OCI-LY7 (cell line): ENCODE measurements at regions not wholly inside any gene's neighbourhood (a gene's known extent, or its start where the extent isn't known, plus 50 kb on each side); places are given as distances from the start of the nearest gene placed in this dataset.

Experiments used
- BruUV-seq: library from RNA; stranded (reverse); fragments of 400-500 nt; replicated peaks from 2 replicates; lab custom pipeline; 2021; lab: Mats Ljungman, UMichigan
- CTCF ChIA-PET: fragments of 300-600 bp; sonication (Branson Sonifier 250); formaldehyde crosslinking; loops from one replicate; lab custom pipeline; 2022; ENCODE audit warnings: antibody characterized with exemption; ENCODE audit not compliant: unreplicated experiment; lab: Charles Lee
- POLR2A ChIA-PET: fragments of 300-600 bp; sonication (Branson Sonifier 250); formaldehyde crosslinking; loops from one replicate; lab custom pipeline; 2022; ENCODE audit warnings: antibody characterized with exemption; lab: Charles Lee
- DNase-seq: peaks from one replicate; pipeline ENCODE4 v3.0.0-alpha.2; 2015; ENCODE audit warnings: low spot score
- H2AFZ ChIP-seq: fragments of 200-600 bp; sonication (generic), shearing (Covaris generic); 2 replicates; pipeline ENCODE4 v1.6.1; 2014; ENCODE audit warnings: mild to moderate bottlenecking, antibody characterized with exemption, low read length, moderate library complexity
- H3K27ac ChIP-seq: fragments of 200-600 bp; sonication (generic); 2 replicates; pipeline ENCODE4 v1.5.1; 2014; ENCODE audit warnings: mixed run types, low read depth, mild to moderate bottlenecking, moderate library complexity, low read length, inconsistent platforms; ENCODE audit not compliant: poor library complexity, severe bottlenecking
- H3K36me3 ChIP-seq: fragments of 200-600 bp; sonication (generic); 2 replicates; pipeline ENCODE4 v1.6.1; 2014; ENCODE audit warnings: mild to moderate bottlenecking, antibody characterized with exemption, low read length, moderate library complexity, mixed read lengths; ENCODE audit not compliant: insufficient read depth
- H3K4me1 ChIP-seq: fragments of 200-600 bp; sonication (generic); 2 replicates; pipeline ENCODE4 v1.5.1; 2014; ENCODE audit warnings: mild to moderate bottlenecking, low read length; ENCODE audit not compliant: insufficient read depth, poor library complexity, severe bottlenecking
- H3K4me2 ChIP-seq: fragments of 200-600 bp; sonication (generic); 2 replicates; pipeline ENCODE4 v1.6.1; 2014; ENCODE audit warnings: mild to moderate bottlenecking, low read length
- H3K4me3 ChIP-seq: fragments of 200-600 bp; sonication (generic); 2 replicates; pipeline ENCODE4 v1.5.1; 2014; ENCODE audit warnings: mild to moderate bottlenecking, low read depth, low read length; ENCODE audit not compliant: poor library complexity, severe bottlenecking
- H3K79me2 ChIP-seq: fragments of 200-600 bp; sonication (generic); 2 replicates; pipeline ENCODE4 v1.6.1; 2016; ENCODE audit warnings: low read depth, mild to moderate bottlenecking, low read length, moderate library complexity, mixed read lengths; ENCODE audit not compliant: insufficient read depth
- H3K9me2 ChIP-seq: fragments of 200-600 bp; sonication (generic); 2 replicates; pipeline ENCODE4 v1.6.1; 2016; ENCODE audit warnings: mild to moderate bottlenecking, low read length, mixed read lengths; ENCODE audit not compliant: insufficient read depth
- H3K9me3 ChIP-seq: fragments of 200-600 bp; sonication (generic); 2 replicates; pipeline ENCODE4 v1.6.1; 2014; ENCODE audit warnings: mild to moderate bottlenecking, mixed run types, low read length, mixed read lengths
- H4K20me1 ChIP-seq: fragments of 200-600 bp; sonication (generic); 2 replicates; pipeline ENCODE4 v1.6.1; 2014; ENCODE audit warnings: mild to moderate bottlenecking, antibody characterized with exemption, low read length, moderate library complexity, mixed read lengths; ENCODE audit not compliant: insufficient read depth
- EZH2phosphoT487 ChIP-seq: fragments of 200-600 bp; sonication (generic); IDR thresholded peaks from 2 replicates; pipeline ENCODE4 v1.6.1; 2018; ENCODE audit warnings: low read depth, borderline replicate concordance, mild to moderate bottlenecking, mixed run types, antibody characterized with exemption, low read length, moderate library complexity, mixed read lengths
- intact Hi-C: fragments of 100-400 bp; cut with micrococcal nuclease; formaldehyde crosslinking; loops from one replicate; pipeline ENCODE4 v1.10.0; 2022; ENCODE audit not compliant: unreplicated experiment
- TF ChIP-seq, protein P1 (sequence below): fragments of 200-600 bp; sonication (generic); conservative IDR thresholded peaks from 2 replicates; pipeline ENCODE4 v1.5.1; 2014; ENCODE audit warnings: mild to moderate bottlenecking, antibody characterized with exemption, low read length, moderate library complexity, mixed read lengths

DNA sequence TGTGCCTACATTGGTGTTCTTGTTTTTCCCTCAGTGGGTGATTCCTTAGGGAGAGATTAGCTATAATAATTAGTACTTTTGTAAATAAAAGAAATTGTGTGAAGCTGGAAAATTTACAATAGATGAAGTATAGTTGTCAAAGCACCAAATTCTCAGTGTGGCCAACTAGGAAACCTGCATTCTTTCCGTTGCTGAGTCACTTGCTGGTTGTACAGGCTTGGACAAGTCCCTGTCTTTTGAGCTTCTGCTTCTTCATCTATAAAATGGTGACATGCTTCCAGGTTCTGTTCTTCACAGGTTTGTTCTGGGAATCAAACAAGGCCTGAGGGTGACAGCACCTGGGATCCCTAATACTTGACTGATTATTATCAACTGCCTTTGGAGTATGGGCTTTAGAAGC, 184.1 kb upstream of the HES1 start:
- intact Hi-C loops, result no loop called here
- TF ChIP-seq, protein P1, sequence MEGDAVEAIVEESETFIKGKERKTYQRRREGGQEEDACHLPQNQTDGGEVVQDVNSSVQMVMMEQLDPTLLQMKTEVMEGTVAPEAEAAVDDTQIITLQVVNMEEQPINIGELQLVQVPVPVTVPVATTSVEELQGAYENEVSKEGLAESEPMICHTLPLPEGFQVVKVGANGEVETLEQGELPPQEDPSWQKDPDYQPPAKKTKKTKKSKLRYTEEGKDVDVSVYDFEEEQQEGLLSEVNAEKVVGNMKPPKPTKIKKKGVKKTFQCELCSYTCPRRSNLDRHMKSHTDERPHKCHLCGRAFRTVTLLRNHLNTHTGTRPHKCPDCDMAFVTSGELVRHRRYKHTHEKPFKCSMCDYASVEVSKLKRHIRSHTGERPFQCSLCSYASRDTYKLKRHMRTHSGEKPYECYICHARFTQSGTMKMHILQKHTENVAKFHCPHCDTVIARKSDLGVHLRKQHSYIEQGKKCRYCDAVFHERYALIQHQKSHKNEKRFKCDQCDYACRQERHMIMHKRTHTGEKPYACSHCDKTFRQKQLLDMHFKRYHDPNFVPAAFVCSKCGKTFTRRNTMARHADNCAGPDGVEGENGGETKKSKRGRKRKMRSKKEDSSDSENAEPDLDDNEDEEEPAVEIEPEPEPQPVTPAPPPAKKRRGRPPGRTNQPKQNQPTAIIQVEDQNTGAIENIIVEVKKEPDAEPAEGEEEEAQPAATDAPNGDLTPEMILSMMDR, result no peak
- TF ChIP-seq EZH2phosphoT487, result no peak
- no TSS peak for BruUV-seq
- H3K4me2 ChIP-seq, result no peak overlapping the region
- H3K36me3 ChIP-seq, result no peaks in the 10 kb centered on the region
- H3K9me3 ChIP-seq, result 0 out of 2 replicates have a peak, but pooled peaks cover 5% of the 10 kb centered on the region
- H3K9me2 ChIP-seq, result no peaks in the 10 kb centered on the region
- H2AFZ ChIP-seq, result no peak overlapping the region
- no peak overlapping the region for H3K27ac ChIP-seq
- no peaks in the 10 kb centered on the region for H3K4me1 ChIP-seq
- no peaks in the 10 kb centered on the region for H4K20me1 ChIP-seq
- CTCF ChIA-PET, result no interaction called here
- no peak overlapping the region for H3K4me3 ChIP-seq
- POLR2A ChIA-PET, result interaction anchor here (1.2 kb wide), 1 partner anchor 9 kb away, joined by 3 read pairs; no protein-coding TSS in a partner anchor
- no peaks in the 10 kb centered on the region for H3K79me2 ChIP-seq
- no peak for DNase-seq

DNA sequence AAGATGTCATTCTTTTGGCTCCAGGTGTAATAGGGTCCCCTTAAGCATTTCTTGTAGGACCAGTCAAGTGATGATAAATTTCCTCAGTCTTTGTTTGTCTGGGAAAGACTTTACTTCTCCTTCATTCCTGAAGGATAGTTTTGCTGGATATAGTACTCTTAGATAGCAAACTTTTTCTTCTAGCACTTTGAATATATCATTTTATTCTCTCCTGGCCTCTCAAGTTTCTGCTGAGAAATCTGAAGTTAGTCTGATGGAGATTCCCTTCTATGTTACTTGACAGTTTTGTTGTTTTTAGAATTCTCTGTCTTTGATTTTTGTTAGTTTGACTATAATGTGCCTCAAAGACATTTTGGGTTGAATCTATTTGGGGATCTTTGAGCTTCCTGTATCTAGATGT, 181.2 kb upstream of the HES1 start:
- intact Hi-C loops, result no loop called here
- Histone ChIP-seq H3K9me2 (no peaks in the 10 kb centered on the region), H3K36me3 (no peaks in the 10 kb centered on the region), H3K27ac (no peak overlapping the region), H3K9me3 (0 out of 2 replicates have a peak, but pooled peaks cover 5% of the 10 kb centered on the region), H3K4me1 (no peaks in the 10 kb centered on the region), H3K4me2 (no peak overlapping the region), H3K4me3 (no peak overlapping the region), H2AFZ (no peak overlapping the region), H4K20me1 (no peaks in the 10 kb centered on the region), H3K79me2 (no peaks in the 10 kb centered on the region)
- no TSS peak for BruUV-seq
- TF ChIP-seq, protein P1, result no peak
- TF ChIP-seq EZH2phosphoT487, result no peak
- no peak for DNase-seq
- POLR2A ChIA-PET, result no interaction called here
- CTCF ChIA-PET, result no interaction called here

GRCh38 chr3:193955719-193956118, 180.2 kb upstream of the HES1 start:
- 0 out of 2 replicates have a peak, but pooled peaks cover 5% of the 10 kb centered on the region for H3K9me3 ChIP-seq
- CTCF ChIA-PET, result no interaction called here
- DNase-seq, result no peak
- H3K9me2 ChIP-seq, result no peaks in the 10 kb centered on the region
- no peak overlapping the region for H3K4me2 ChIP-seq
- intact Hi-C loops, result no loop called here
- no peak overlapping the region for H3K27ac ChIP-seq
- TF ChIP-seq EZH2phosphoT487, result no peak
- TF ChIP-seq, protein P1, result no peak
- no TSS peak for BruUV-seq
- no peaks in the 10 kb centered on the region for H3K4me1 ChIP-seq
- POLR2A ChIA-PET, result no interaction called here
- H2AFZ ChIP-seq, result no peak overlapping the region
- no peaks in the 10 kb centered on the region for H4K20me1 ChIP-seq
- no peak overlapping the region for H3K4me3 ChIP-seq
- H3K36me3 ChIP-seq, result no peaks in the 10 kb centered on the region
- H3K79me2 ChIP-seq, result no peaks in the 10 kb centered on the region
